Hepatocyte (in vitro differentiated cells): ENCODE measurements at regions not wholly inside any gene's neighbourhood (a gene's known extent, or its start where the extent isn't known, plus 50 kb on each side); places are given as distances from the start of the nearest gene placed in this dataset.
A peak's percentile ranks its signal among the peaks of the same experiment; 100 is the strongest.
"Not testable (repeated sequence)": the region's sequence is repeated elsewhere in the genome, so short reads cannot be mapped to it uniquely, and the experiment has no call there.

Experiments
- DNase-seq: peaks from one replicate; pipeline ENCODE4 v3.0.0-alpha.2; 2016; ENCODE audit warnings: low spot score
- H2AFZ ChIP-seq: fragments of 200-600 bp; sonication (generic); 2 replicates; pipeline ENCODE4 v1.6.0; 2016; ENCODE audit warnings: antibody characterized with exemption, mild to moderate bottlenecking
- H3K27ac ChIP-seq: fragments of 200-600 bp; sonication (generic); 2 replicates; pipeline ENCODE4 v1.5.1; 2016; ENCODE audit warnings: mild to moderate bottlenecking
- H3K27me3 ChIP-seq: fragments of 200-600 bp; sonication (generic); 2 replicates; pipeline ENCODE4 v1.6.1; 2016
- H3K36me3 ChIP-seq: fragments of 200-600 bp; sonication (generic); replicated peaks from 2 replicates; pipeline ENCODE4 v1.5.1; 2016; ENCODE audit warnings: low read depth; ENCODE audit not compliant: insufficient read depth
- H3K4me1 ChIP-seq: fragments of 200-600 bp; sonication (generic); 2 replicates; pipeline ENCODE4 v1.5.1; 2016; ENCODE audit warnings: mild to moderate bottlenecking, moderate library complexity; ENCODE audit not compliant: insufficient read depth
- H3K4me2 ChIP-seq: fragments of 200-600 bp; sonication (generic); 2 replicates; pipeline ENCODE4 v1.6.0; 2016
- H3K4me3 ChIP-seq: fragments of 200-600 bp; sonication (generic); 2 replicates; pipeline ENCODE4 v1.5.1; 2016; ENCODE audit warnings: mild to moderate bottlenecking
- H3K79me2 ChIP-seq: fragments of 200-600 bp; sonication (generic); 2 replicates; pipeline ENCODE4 v1.6.0; 2017; ENCODE audit warnings: mild to moderate bottlenecking
- H3K9me2 ChIP-seq: fragments of 200-600 bp; sonication (generic); replicated peaks from 2 replicates; pipeline ENCODE4 v1.6.0; 2017; ENCODE audit warnings: mild to moderate bottlenecking; ENCODE audit not compliant: insufficient read depth
- H3K9me3 ChIP-seq: fragments of 200-600 bp; sonication (generic); 2 replicates; pipeline ENCODE4 v1.5.1; 2016; ENCODE audit warnings: low read depth, mild to moderate bottlenecking
- H4K20me1 ChIP-seq: fragments of 200-600 bp; sonication (generic); 2 replicates; pipeline ENCODE4 v1.6.0; 2016; ENCODE audit warnings: mild to moderate bottlenecking; ENCODE audit not compliant: insufficient read depth, poor library complexity, severe bottlenecking
- EZH2 ChIP-seq: fragments of 200-600 bp; sonication (generic); IDR thresholded peaks from 2 replicates; pipeline ENCODE4 v1.6.1; 2016; ENCODE audit warnings: antibody characterized with exemption, mild to moderate bottlenecking, borderline replicate concordance
- EZH2phosphoT487 ChIP-seq: fragments of 200-600 bp; sonication (generic); IDR thresholded peaks from one replicate; pipeline ENCODE4 v1.6.1; 2018; ENCODE audit warnings: antibody characterized with exemption, mild to moderate bottlenecking, low read depth, moderate library complexity; ENCODE audit not compliant: unreplicated experiment, severe bottlenecking
- WGBS: methylation state at CpG from one replicate; pipeline ENCODE4 v1.1.6; 2016; ENCODE audit warnings: low lambda C conversion rate; ENCODE audit errors: missing lambda C conversion rate; 5-methylcytosine and 5-hydroxymethylcytosine counted together
- TF ChIP-seq, protein P1 (sequence below): fragments of 200-600 bp; sonication (generic); IDR thresholded peaks from 2 replicates; pipeline ENCODE4 v1.5.1; 2016; ENCODE audit warnings: antibody characterized with exemption, mild to moderate bottlenecking; ENCODE audit not compliant: poor library complexity

DNA sequence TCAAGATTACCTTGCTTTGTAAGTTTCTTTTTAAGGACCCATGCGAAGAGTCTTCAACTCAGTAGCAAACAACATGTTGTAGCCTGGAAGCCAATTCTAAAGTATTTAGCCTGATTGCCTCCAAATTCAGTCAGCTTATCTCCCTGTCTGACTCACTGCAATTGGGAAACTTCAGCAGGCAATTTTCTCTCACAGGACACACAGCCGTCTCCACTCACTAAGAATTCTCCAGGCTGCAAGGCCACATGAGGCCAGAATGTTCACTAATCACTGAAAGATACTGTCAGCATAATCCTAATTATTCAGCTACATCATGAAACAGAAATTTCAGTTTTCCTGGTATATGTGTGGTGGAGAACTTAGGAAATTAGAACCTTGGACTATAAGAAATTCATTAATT, 78.1 kb upstream of the PDE1A start:
- Histone ChIP-seq H3K4me2 (no peak overlapping the region), H3K9me2 (no peaks in the 10 kb centered on the region), H3K9me3 (no peaks in the 10 kb centered on the region), H2AFZ (no peak overlapping the region), H3K27me3 (no peaks in the 10 kb centered on the region), H3K4me1 (no peaks in the 10 kb centered on the region), H3K4me3 (no peak overlapping the region), H3K79me2 (no peaks in the 10 kb centered on the region), H4K20me1 (no peaks in the 10 kb centered on the region), H3K36me3 (no peaks in the 10 kb centered on the region), H3K27ac (no peak overlapping the region)
- DNase-seq, result peak; percentile 40
- WGBS, result 54% methylated on average over 2 of the region's 2 CpGs
- TF ChIP-seq EZH2phosphoT487, result no peak
- TF ChIP-seq, protein P1, sequence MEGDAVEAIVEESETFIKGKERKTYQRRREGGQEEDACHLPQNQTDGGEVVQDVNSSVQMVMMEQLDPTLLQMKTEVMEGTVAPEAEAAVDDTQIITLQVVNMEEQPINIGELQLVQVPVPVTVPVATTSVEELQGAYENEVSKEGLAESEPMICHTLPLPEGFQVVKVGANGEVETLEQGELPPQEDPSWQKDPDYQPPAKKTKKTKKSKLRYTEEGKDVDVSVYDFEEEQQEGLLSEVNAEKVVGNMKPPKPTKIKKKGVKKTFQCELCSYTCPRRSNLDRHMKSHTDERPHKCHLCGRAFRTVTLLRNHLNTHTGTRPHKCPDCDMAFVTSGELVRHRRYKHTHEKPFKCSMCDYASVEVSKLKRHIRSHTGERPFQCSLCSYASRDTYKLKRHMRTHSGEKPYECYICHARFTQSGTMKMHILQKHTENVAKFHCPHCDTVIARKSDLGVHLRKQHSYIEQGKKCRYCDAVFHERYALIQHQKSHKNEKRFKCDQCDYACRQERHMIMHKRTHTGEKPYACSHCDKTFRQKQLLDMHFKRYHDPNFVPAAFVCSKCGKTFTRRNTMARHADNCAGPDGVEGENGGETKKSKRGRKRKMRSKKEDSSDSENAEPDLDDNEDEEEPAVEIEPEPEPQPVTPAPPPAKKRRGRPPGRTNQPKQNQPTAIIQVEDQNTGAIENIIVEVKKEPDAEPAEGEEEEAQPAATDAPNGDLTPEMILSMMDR, result no peak
- no peak for TF ChIP-seq EZH2

DNA sequence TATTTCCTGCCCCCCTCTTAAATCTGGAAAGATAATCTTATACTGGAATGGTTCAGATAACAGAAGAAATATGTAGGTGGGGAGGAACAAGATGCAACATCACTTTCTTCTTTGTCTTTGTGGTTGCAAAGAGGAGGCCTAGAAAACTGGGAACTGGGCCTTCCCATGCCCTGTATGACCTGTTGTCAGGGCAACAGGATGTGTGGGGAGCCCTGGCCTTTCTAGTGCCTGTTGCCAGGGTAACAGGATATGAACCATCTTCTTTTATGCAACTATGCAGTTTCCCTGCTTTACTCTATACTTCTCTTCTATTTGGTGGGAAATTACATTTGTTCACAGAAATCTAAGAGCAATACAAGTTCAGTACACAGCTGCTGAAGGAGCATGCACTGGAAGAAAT, 79.8 kb upstream of the PDE1A start:
- TF ChIP-seq, protein P1, result no peak
- DNase-seq, result peak; percentile 5
- no peaks in the 10 kb centered on the region for H3K27me3 ChIP-seq
- H2AFZ ChIP-seq, result no peak overlapping the region
- no peak overlapping the region for H3K27ac ChIP-seq
- no peak overlapping the region for H3K4me3 ChIP-seq
- H3K79me2 ChIP-seq, result no peaks in the 10 kb centered on the region
- H3K9me3 ChIP-seq, result no peaks in the 10 kb centered on the region
- no peaks in the 10 kb centered on the region for H3K9me2 ChIP-seq
- no peak overlapping the region for H3K4me2 ChIP-seq
- no peaks in the 10 kb centered on the region for H3K4me1 ChIP-seq
- H3K36me3 ChIP-seq, result no peaks in the 10 kb centered on the region
- H4K20me1 ChIP-seq, result no peaks in the 10 kb centered on the region

DNA sequence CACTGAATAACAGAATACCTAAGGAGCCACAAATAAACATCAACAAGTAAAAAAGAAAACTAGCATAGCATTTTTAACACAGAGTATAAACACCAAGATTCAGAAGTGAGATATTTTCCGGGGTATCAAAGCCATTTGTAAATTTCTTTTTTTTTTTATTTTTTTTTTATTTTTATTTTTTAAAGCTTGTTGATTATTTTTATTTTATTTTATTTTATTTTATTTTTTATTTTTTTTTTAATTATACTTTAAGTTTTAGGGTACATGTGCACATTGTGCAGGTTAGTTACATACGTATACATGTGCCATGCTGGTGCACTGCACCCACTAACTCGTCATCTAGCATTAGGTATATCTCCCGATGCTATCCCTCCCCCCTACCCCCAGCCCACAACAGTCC, 81.7 kb upstream of the PDE1A start:
- DNase-seq, H2AFZ ChIP-seq, H3K9me3 ChIP-seq, H3K79me2 ChIP-seq, H3K4me2 ChIP-seq, H3K9me2 ChIP-seq, H4K20me1 ChIP-seq, H3K4me1 ChIP-seq, H3K36me3 ChIP-seq, H3K27ac ChIP-seq, H3K27me3 ChIP-seq, H3K4me3 ChIP-seq: not testable (repeated sequence)
- WGBS, result 91% methylated on average over 2 of the region's 4 CpGs

DNA sequence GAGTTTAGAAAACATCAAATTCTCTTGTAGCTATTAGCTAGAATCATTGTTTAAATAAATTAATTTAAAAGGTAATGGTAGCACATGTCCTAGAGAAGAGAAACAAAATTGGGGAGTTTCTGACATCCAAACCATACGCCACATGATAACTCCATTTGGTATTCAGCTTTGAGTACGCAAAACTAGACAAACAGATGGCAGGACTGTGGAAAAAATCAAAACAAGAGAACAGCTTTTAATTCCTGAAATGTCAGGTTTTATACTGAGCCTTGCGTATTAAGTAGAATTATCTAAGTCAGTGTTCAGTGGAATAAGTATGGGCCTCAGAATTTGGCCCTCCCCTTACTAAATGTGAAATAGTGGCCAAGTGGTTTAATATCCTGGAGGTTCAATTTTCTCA, 82.4 kb upstream of the PDE1A start:
- no peaks in the 10 kb centered on the region for H3K27me3 ChIP-seq
- H2AFZ ChIP-seq, result no peak overlapping the region
- H3K9me3 ChIP-seq, result no peaks in the 10 kb centered on the region
- H4K20me1 ChIP-seq, result no peaks in the 10 kb centered on the region
- no peak overlapping the region for H3K4me2 ChIP-seq
- no peak overlapping the region for H3K4me3 ChIP-seq
- 93% methylated on average over 3 of the region's 3 CpGs for WGBS
- no peak for TF ChIP-seq EZH2
- no peak for TF ChIP-seq EZH2phosphoT487
- TF ChIP-seq, protein P1, result no peak
- DNase-seq, result no peak
- no peak overlapping the region for H3K27ac ChIP-seq
- H3K4me1 ChIP-seq, result no peaks in the 10 kb centered on the region
- no peaks in the 10 kb centered on the region for H3K9me2 ChIP-seq
- no peaks in the 10 kb centered on the region for H3K36me3 ChIP-seq
- no peaks in the 10 kb centered on the region for H3K79me2 ChIP-seq
